ENCODE measurements at regions not wholly inside any gene's neighbourhood (a gene's known extent, or its start where the extent isn't known, plus 50 kb on each side); places are given as distances from the start of the nearest gene placed in this dataset.
A peak's percentile ranks its signal among the peaks of the same experiment; 100 is the strongest.
"Not testable (repeated sequence)": the region's sequence is repeated elsewhere in the genome, so short reads cannot be mapped to it uniquely, and the experiment has no call there.

DNA sequence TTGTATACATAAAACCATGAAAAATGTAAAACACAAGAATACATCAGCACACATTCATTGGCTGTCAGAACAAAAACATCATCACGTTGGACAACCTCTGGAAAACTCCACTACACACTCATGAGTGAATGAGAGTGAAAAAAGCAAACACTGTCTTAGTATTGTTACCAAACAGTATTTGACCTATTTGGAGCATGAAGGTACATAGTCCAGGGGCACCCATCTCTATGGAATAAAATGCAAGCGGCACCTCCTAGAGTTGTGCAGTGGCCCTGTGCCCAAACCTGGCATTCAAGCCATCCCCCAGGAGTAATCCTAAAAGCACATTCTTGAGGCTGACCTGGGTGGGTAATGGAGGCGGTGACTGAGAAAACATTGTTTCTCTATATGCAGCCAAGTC lies 67.0 kb upstream of the SOD1 start:
- H3K9me3 Mint-ChIP-seq, result peaks cover 5% of the 10 kb centered on the region
- Histone ChIP-seq H3F3A (ENCODE audit: low read depth) (no peaks in the 10 kb centered on the region), H3K27ac (no peak overlapping the region), H2AFZ (replicated peaks) (peak overlapping the region; percentile 76), H3K4me3 (no peak overlapping the region), H3K9ac (no peak overlapping the region), H4K20me1 (ENCODE audit: low read depth) (no peaks in the 10 kb centered on the region), H3K4me1 (peaks cover 11% of the 10 kb centered on the region), H3K36me3 (no peaks in the 10 kb centered on the region), H3K4me2 (peak overlapping the region; percentile 11), H3K79me2 (ENCODE audit: low read depth) (no peaks in the 10 kb centered on the region), H3K9me3 (ENCODE audit: low read depth) (no peaks in the 10 kb centered on the region), H3K27me3 (no peaks in the 10 kb centered on the region)
- no peaks in the 10 kb centered on the region for H3K36me3 Mint-ChIP-seq
- peak overlapping the region; percentile 57 for H3K27ac Mint-ChIP-seq
- H3K4me3 Mint-ChIP-seq, result no peak overlapping the region
- peaks cover 12% of the 10 kb centered on the region for H3K4me1 Mint-ChIP-seq
- no peak for TF ChIP-seq EZH2phosphoT487 (IDR thresholded peaks at IDR 0.05)
- no peak for TF ChIP-seq CTCF (IDR thresholded peaks at IDR 0.05)
- TF ChIP-seq EZH2 (IDR thresholded peaks at IDR 0.05), result no peak
- DNase-seq (ENCODE audit: low spot score), result no peak
- peaks cover 5% of the 10 kb centered on the region for H3K27me3 Mint-ChIP-seq (ENCODE audit: insufficient read depth, low read depth)

GRCh38 chr21:31589820-31590219 lies 69.7 kb upstream of the SOD1 start:
- Histone ChIP-seq H3K27me3 (no peaks in the 10 kb centered on the region), H3K36me3 (no peaks in the 10 kb centered on the region), H3F3A (ENCODE audit: low read depth) (no peaks in the 10 kb centered on the region), H3K4me3 (no peak overlapping the region), H2AFZ (replicated peaks) (no peak overlapping the region), H4K20me1 (ENCODE audit: low read depth) (no peaks in the 10 kb centered on the region), H3K27ac (no peak overlapping the region), H3K79me2 (ENCODE audit: low read depth) (no peaks in the 10 kb centered on the region), H3K4me1 (peaks cover 11% of the 10 kb centered on the region), H3K9ac (no peak overlapping the region), H3K4me2 (no peak overlapping the region), H3K9me3 (ENCODE audit: low read depth) (no peaks in the 10 kb centered on the region)
- Mint-ChIP-seq H3K9me3 (peaks cover 2% of the 10 kb centered on the region), H3K4me1 (peaks cover 13% of the 10 kb centered on the region), H3K27me3 (ENCODE audit: insufficient read depth, low read depth) (peaks cover 4% of the 10 kb centered on the region), H3K27ac (no peak overlapping the region), H3K36me3 (no peaks in the 10 kb centered on the region), H3K4me3 (no peak overlapping the region)
- no peak for DNase-seq (ENCODE audit: low spot score)
- TF ChIP-seq EZH2 (IDR thresholded peaks at IDR 0.05), result no peak
- TF ChIP-seq CTCF (IDR thresholded peaks at IDR 0.05), result no peak
- no peak for TF ChIP-seq EZH2phosphoT487 (IDR thresholded peaks at IDR 0.05)

- H3K36me3 ChIP-seq, result no peaks in the 10 kb centered on the region
- H3K27me3 ChIP-seq, result no peaks in the 10 kb centered on the region
- peaks cover 6% of the 10 kb centered on the region for H3K4me1 ChIP-seq
- no peak overlapping the region for H3K4me3 ChIP-seq
- no peaks in the 10 kb centered on the region for H4K20me1 ChIP-seq (ENCODE audit: low read depth)
- H3K9me3 Mint-ChIP-seq, result peaks cover 2% of the 10 kb centered on the region
- no peak overlapping the region for H3K4me3 Mint-ChIP-seq
- DNase-seq (ENCODE audit: low spot score), result peak; percentile 20
- H3K9me3 ChIP-seq (ENCODE audit: low read depth), result no peaks in the 10 kb centered on the region
- TF ChIP-seq EZH2 (IDR thresholded peaks at IDR 0.05), result no peak
- TF ChIP-seq EZH2phosphoT487 (IDR thresholded peaks at IDR 0.05), result no peak
- no peaks in the 10 kb centered on the region for H3K79me2 ChIP-seq (ENCODE audit: low read depth)
- no peak overlapping the region for H3K4me2 ChIP-seq
- H3K27ac Mint-ChIP-seq, result no peak overlapping the region
- no peak overlapping the region for H2AFZ ChIP-seq (replicated peaks)
- no peak overlapping the region for H3K27ac ChIP-seq
- peaks cover 23% of the 10 kb centered on the region for H3K4me1 Mint-ChIP-seq
- no peaks in the 10 kb centered on the region for H3F3A ChIP-seq (ENCODE audit: low read depth)
- no peaks in the 10 kb centered on the region for H3K36me3 Mint-ChIP-seq
- no peak overlapping the region for H3K9ac ChIP-seq
- peaks cover 4% of the 10 kb centered on the region for H3K27me3 Mint-ChIP-seq (ENCODE audit: insufficient read depth, low read depth)
Observed at GRCh38 chr21:31586118-31586517, 73.4 kb upstream of the SOD1 start.

DNA sequence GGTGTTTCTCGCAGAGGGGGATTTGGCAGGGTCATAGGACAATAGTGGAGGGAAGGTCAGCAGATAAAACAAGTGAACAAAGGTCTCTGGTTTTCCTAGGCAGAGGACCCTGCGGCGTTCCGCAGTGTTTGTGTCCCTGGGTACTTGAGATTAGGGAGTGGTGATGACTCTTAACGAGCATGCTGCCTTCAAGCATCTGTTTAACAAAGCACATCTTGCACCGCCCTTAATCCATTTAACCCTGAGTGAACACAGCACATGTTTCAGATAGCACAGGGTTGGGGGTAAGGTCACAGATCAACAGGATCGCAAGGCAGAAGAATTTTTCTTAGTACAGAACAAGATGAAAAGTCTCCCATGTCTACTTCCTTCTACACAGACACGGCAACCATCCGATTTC lies 75.6 kb upstream of the SOD1 start:
- H3K27ac Mint-ChIP-seq; H3K79me2 ChIP-seq (ENCODE audit: low read depth); H3K27ac ChIP-seq; H3K4me1 ChIP-seq; H3K4me3 ChIP-seq; H3F3A ChIP-seq (ENCODE audit: low read depth); H3K9ac ChIP-seq; H3K36me3 Mint-ChIP-seq; H3K9me3 ChIP-seq (ENCODE audit: low read depth); DNase-seq (ENCODE audit: low spot score); H4K20me1 ChIP-seq (ENCODE audit: low read depth); H2AFZ ChIP-seq (replicated peaks); H3K27me3 Mint-ChIP-seq (ENCODE audit: insufficient read depth, low read depth); H3K9me3 Mint-ChIP-seq; H3K36me3 ChIP-seq; H3K27me3 ChIP-seq: not testable (repeated sequence)
- H3K4me3 Mint-ChIP-seq, result peak overlapping the region; percentile 30
- peak overlapping the region; percentile 42 for H3K4me2 ChIP-seq
- peaks cover 26% of the 10 kb centered on the region for H3K4me1 Mint-ChIP-seq
